ENCODE measurements at regions not wholly inside any gene's neighbourhood (a gene's known extent, or its start where the extent isn't known, plus 50 kb on each side); places are given as distances from the start of the nearest gene placed in this dataset.

- intact Hi-C loops (cut with DNase I; ENCODE audit: low total_unique reads): no loop called here
- DNase-seq: no peak
- Histone ChIP-seq H3K36me3 (no peaks in the 10 kb centered on the region), H3K4me1 (no peaks in the 10 kb centered on the region), H3K4me3 (no peak overlapping the region), H3K27me3 (no peaks in the 10 kb centered on the region), H3K27ac (no peak overlapping the region), H3K9me3 (no peaks in the 10 kb centered on the region)
- TF ChIP-seq, protein P1, sequence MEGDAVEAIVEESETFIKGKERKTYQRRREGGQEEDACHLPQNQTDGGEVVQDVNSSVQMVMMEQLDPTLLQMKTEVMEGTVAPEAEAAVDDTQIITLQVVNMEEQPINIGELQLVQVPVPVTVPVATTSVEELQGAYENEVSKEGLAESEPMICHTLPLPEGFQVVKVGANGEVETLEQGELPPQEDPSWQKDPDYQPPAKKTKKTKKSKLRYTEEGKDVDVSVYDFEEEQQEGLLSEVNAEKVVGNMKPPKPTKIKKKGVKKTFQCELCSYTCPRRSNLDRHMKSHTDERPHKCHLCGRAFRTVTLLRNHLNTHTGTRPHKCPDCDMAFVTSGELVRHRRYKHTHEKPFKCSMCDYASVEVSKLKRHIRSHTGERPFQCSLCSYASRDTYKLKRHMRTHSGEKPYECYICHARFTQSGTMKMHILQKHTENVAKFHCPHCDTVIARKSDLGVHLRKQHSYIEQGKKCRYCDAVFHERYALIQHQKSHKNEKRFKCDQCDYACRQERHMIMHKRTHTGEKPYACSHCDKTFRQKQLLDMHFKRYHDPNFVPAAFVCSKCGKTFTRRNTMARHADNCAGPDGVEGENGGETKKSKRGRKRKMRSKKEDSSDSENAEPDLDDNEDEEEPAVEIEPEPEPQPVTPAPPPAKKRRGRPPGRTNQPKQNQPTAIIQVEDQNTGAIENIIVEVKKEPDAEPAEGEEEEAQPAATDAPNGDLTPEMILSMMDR (IDR thresholded peaks at IDR 0.05): no peak
- TF ChIP-seq POLR2A (IDR thresholded peaks at IDR 0.05): no peak
These were observed 664.7 kb upstream of the SORCS1 start for GRCh38 chr10:107829161-107829560.

DNA sequence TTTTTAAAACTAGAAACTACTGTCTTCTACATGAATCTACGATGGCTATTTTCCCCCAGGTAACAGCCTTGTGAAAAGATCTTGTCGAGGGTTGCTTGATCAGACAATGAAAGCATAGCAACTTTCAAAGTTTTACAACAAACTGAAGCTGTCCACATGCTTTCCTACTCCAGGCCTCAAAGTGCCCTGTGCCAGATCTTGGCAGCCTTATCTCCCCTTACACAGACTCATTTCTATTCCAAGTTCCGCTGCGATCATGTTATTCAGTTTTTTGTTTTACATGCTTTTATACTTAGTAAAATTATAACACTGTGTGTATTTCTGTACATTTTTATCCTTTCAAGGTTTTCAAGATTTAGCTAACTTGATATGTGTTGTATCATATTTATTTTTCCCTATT, 661.7 kb upstream of the SORCS1 start:
- H3K27ac ChIP-seq: no peak overlapping the region
- H3K36me3 ChIP-seq: no peaks in the 10 kb centered on the region
- TF ChIP-seq POLR2A (IDR thresholded peaks at IDR 0.05): no peak
- TF ChIP-seq, protein P1 (IDR thresholded peaks at IDR 0.05): no peak
- DNase-seq: no peak
- intact Hi-C loops (cut with DNase I; ENCODE audit: low total_unique reads): no loop called here
- no peaks in the 10 kb centered on the region for H3K9me3 ChIP-seq
- no peak overlapping the region for H3K4me3 ChIP-seq
- H3K27me3 ChIP-seq: no peaks in the 10 kb centered on the region
- no peaks in the 10 kb centered on the region for H3K4me1 ChIP-seq

- intact Hi-C loops (cut with DNase I; ENCODE audit: low total_unique reads): no loop called here
- Histone ChIP-seq H3K9me3 (no peaks in the 10 kb centered on the region), H3K4me3 (no peak overlapping the region), H3K36me3 (no peaks in the 10 kb centered on the region), H3K27me3 (no peaks in the 10 kb centered on the region), H3K27ac (no peak overlapping the region), H3K4me1 (no peaks in the 10 kb centered on the region)
- TF ChIP-seq, protein P1 (IDR thresholded peaks at IDR 0.05): peak in 1 of 4 experiments; percentile 21
- TF ChIP-seq POLR2A (IDR thresholded peaks at IDR 0.05): no peak
- DNase-seq: peak; percentile 14
These were observed 650.5 kb upstream of the SORCS1 start for GRCh38 chr10:107814865-107815487.

DNA sequence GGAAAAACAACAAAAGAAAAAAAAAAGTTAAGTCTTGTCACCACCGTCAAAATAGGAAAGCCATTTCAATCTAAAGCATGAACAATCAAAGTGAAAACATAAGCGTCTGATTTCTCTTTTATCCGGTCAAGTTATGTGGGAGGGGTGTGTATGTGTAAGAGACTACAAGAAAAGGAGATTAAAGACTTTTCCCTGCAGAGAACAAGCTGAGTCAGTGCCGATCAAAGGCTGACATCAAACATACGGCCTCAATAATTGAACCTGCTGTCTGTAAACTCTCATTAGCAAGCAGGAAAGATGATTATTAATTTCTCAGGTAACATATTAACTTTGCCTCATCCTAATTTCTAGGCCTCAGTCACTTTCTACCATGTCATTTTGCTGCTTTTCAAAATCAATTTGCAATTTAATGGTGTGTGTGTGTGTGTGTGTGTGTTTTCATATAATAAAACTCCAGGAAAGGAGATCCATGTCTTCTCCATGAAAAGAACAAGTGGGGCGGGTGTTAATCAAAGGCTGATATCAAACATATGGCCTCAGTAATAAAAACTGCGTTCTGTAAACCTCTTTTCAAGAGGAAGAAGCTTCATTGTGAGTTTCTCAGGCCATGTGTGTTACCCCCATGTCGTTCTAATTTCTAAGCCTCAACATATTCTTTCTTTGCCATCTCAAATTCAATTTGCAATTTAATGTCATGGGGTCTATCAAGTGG, 649.1 kb upstream of the SORCS1 start:
- H3K4me1 ChIP-seq: no peaks in the 10 kb centered on the region
- H3K4me3 ChIP-seq: no peak overlapping the region
- DNase-seq: no peak
- no peak for TF ChIP-seq POLR2A (IDR thresholded peaks at IDR 0.05)
- TF ChIP-seq, protein P1 (IDR thresholded peaks at IDR 0.05): no peak
- intact Hi-C loops (cut with DNase I; ENCODE audit: low total_unique reads): no loop called here
- H3K9me3 ChIP-seq: no peaks in the 10 kb centered on the region
- no peaks in the 10 kb centered on the region for H3K27me3 ChIP-seq
- H3K36me3 ChIP-seq: no peaks in the 10 kb centered on the region
- no peak overlapping the region for H3K27ac ChIP-seq

- H3K4me1 ChIP-seq: no peaks in the 10 kb centered on the region
- DNase-seq: no peak
- no peaks in the 10 kb centered on the region for H3K9me3 ChIP-seq
- H3K36me3 ChIP-seq: no peaks in the 10 kb centered on the region
- no peak overlapping the region for H3K4me3 ChIP-seq
- no peaks in the 10 kb centered on the region for H3K27me3 ChIP-seq
- TF ChIP-seq POLR2A (IDR thresholded peaks at IDR 0.05): no peak
- TF ChIP-seq, protein P1 (IDR thresholded peaks at IDR 0.05): no peak
- intact Hi-C loops (cut with DNase I; ENCODE audit: low total_unique reads): no loop called here
- no peak overlapping the region for H3K27ac ChIP-seq
These were observed 645.4 kb upstream of the SORCS1 start for GRCh38 chr10:107809889-107810288.

Data from uterus (tissue), 3 donors.